HCT116 (cell line): ENCODE measurements at regions not wholly inside any gene's neighbourhood (a gene's known extent, or its start where the extent isn't known, plus 50 kb on each side); places are given as distances from the start of the nearest gene placed in this dataset.

Source experiments
- ELF1 ChIP-seq: IDR thresholded peaks from 2 replicates; pipeline ENCODE4 v1.6.1; 2012; ENCODE audit warnings: low read depth, borderline replicate concordance
- EZH2 ChIP-seq: fragments of 200-600 bp; sonication (generic); IDR thresholded peaks from 2 replicates; pipeline ENCODE4 v1.6.1; 2017; ENCODE audit warnings: antibody characterized with exemption, mixed run types
- EZH2phosphoT487 ChIP-seq: fragments of 200-600 bp; IDR thresholded peaks from 2 replicates; pipeline ENCODE4 v1.6.1; 2018; ENCODE audit warnings: antibody characterized with exemption, borderline replicate concordance
- JUND ChIP-seq: IDR thresholded peaks from 2 replicates; pipeline ENCODE4 v1.6.1; 2012
- POLR2A ChIP-seq: IDR thresholded peaks from 2 replicates; pipeline ENCODE4 v1.7.0; 2011; ENCODE audit warnings: borderline replicate concordance; ENCODE audit not compliant: insufficient read depth, insufficient read length; ENCODE audit errors: extremely low read depth
- RAD21 ChIP-seq: IDR thresholded peaks from 2 replicates; pipeline ENCODE4 v1.6.1; 2012; ENCODE audit warnings: low read depth, mild to moderate bottlenecking
- ZFX ChIP-seq: fragments of 450-650 bp; IDR thresholded peaks from 2 replicates; pipeline ENCODE4 v1.6.1; 2017
- ZNF274 ChIP-seq: fragments of 200-500 bp; sonication (Bioruptor generic); IDR thresholded peaks from 2 replicates; pipeline ENCODE4 v1.6.1; 2014; ENCODE audit warnings: mild to moderate bottlenecking, low read depth, low read length, inconsistent platforms
- TF ChIP-seq, protein P1 (sequence below), 3 experiments: fragments of 200-600 bp in 1 of 3; sonication (generic) in 1 of 3; IDR thresholded peaks in 2 of 3; conservative IDR thresholded peaks in 1 of 3; 2 replicates each; pipeline ENCODE4 v1.5.1; 2012 to 2017; ENCODE audit warnings: low read depth in 2 of 3, low read length in 2 of 3, antibody characterized with exemption in 1 of 3, borderline replicate concordance in 1 of 3, control low read depth in 1 of 3, mild to moderate bottlenecking in 1 of 3, mixed read lengths in 1 of 3, mixed run types in 1 of 3, moderate library complexity in 1 of 3; ENCODE audit not compliant: insufficient read depth in 1 of 3
- TF ChIP-seq, protein P2 (sequence below): IDR thresholded peaks from 2 replicates; pipeline ENCODE4 v1.6.1; 2012
- TF ChIP-seq, protein P3 (sequence below): IDR thresholded peaks from 2 replicates; pipeline ENCODE4 v1.6.1; 2012

DNA sequence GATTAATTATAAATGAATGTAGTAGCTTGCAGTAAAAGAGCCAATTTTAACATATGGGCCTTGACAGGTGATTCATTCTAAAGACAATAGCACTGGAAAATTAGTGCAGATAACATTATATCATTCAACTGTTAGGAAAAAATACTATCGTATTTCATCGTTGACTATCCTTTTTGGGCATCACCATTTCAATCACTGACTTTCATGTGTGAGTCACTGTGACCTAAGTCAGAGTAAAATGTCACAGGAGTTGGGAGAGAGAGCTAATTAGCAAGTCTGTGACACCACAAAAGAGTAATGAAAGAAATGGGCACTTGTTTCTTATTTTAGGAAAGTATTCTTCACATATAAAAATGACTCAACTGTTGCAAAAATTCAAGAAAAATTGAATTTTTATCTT is 253.8 kb upstream of the CNTN5 start:
- TF ChIP-seq, protein P1, sequence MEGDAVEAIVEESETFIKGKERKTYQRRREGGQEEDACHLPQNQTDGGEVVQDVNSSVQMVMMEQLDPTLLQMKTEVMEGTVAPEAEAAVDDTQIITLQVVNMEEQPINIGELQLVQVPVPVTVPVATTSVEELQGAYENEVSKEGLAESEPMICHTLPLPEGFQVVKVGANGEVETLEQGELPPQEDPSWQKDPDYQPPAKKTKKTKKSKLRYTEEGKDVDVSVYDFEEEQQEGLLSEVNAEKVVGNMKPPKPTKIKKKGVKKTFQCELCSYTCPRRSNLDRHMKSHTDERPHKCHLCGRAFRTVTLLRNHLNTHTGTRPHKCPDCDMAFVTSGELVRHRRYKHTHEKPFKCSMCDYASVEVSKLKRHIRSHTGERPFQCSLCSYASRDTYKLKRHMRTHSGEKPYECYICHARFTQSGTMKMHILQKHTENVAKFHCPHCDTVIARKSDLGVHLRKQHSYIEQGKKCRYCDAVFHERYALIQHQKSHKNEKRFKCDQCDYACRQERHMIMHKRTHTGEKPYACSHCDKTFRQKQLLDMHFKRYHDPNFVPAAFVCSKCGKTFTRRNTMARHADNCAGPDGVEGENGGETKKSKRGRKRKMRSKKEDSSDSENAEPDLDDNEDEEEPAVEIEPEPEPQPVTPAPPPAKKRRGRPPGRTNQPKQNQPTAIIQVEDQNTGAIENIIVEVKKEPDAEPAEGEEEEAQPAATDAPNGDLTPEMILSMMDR (IDR thresholded peaks at IDR 0.05 in 2 of 3, conservative IDR thresholded peaks at IDR 0.05 in 1 of 3; ENCODE audit: borderline replicate concordance in 1 of 3, insufficient read depth in 1 of 3, low read depth in 2 of 3, low read length in 2 of 3): no peak
- TF ChIP-seq ZFX: no peak
- no peak for TF ChIP-seq RAD21
- no peak for TF ChIP-seq EZH2phosphoT487
- no peak for TF ChIP-seq POLR2A
- TF ChIP-seq, protein P2, sequence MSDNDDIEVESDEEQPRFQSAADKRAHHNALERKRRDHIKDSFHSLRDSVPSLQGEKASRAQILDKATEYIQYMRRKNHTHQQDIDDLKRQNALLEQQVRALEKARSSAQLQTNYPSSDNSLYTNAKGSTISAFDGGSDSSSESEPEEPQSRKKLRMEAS: no peak
- TF ChIP-seq ZNF274: no peak
- TF ChIP-seq EZH2: no peak
- TF ChIP-seq ELF1: no peak
- TF ChIP-seq, protein P3, sequence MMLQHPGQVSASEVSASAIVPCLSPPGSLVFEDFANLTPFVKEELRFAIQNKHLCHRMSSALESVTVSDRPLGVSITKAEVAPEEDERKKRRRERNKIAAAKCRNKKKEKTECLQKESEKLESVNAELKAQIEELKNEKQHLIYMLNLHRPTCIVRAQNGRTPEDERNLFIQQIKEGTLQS: no peak
- TF ChIP-seq JUND: no peak
